Activated CD8-positive, alpha-beta memory T cell treated with anti-CD3 and anti-CD28 coated beads for 36 hours (primary cell): ENCODE measurements at regions not wholly inside any gene's neighbourhood (a gene's known extent, or its start where the extent isn't known, plus 50 kb on each side); places are given as distances from the start of the nearest gene placed in this dataset.
"Not testable (repeated sequence)": the region's sequence is repeated elsewhere in the genome, so short reads cannot be mapped to it uniquely, and the experiment has no call there.

ENCODE experiments used
- CTCF ChIA-PET: fragments of 350-600 bp; sonication (Branson Sonifier 250); formaldehyde crosslinking; loops from one replicate; lab custom pipeline; 2021; ENCODE audit warnings: antibody characterized with exemption; lab: Charles Lee
- POLR2A ChIA-PET: fragments of 350-600 bp; sonication (Branson Sonifier 250); formaldehyde crosslinking; loops from one replicate; lab custom pipeline; 2021; ENCODE audit warnings: antibody characterized with exemption; lab: Charles Lee

- CTCF ChIA-PET, result no interaction called here
- POLR2A ChIA-PET, result no interaction called here
Observed at GRCh38 chr16:85199069-85199725, 86.9 kb upstream of the CIBAR2 start.

GRCh38 chr16:85199880-85200279, 87.6 kb upstream of the CIBAR2 start:
- ChIA-PET CTCF (no interaction called here), POLR2A (no interaction called here)

- CTCF ChIA-PET, result no interaction called here
- POLR2A ChIA-PET, result no interaction called here
Observed at GRCh38 chr16:85200471-85201278, 88.4 kb upstream of the CIBAR2 start.

GRCh38 chr16:85201574-85201973, 89.3 kb upstream of the CIBAR2 start:
- ChIA-PET CTCF (no interaction called here), POLR2A (interaction anchor here (0.7 kb wide), 1 partner anchor 1557 kb away, joined by 4 read pairs; no protein-coding TSS in a partner anchor)

DNA sequence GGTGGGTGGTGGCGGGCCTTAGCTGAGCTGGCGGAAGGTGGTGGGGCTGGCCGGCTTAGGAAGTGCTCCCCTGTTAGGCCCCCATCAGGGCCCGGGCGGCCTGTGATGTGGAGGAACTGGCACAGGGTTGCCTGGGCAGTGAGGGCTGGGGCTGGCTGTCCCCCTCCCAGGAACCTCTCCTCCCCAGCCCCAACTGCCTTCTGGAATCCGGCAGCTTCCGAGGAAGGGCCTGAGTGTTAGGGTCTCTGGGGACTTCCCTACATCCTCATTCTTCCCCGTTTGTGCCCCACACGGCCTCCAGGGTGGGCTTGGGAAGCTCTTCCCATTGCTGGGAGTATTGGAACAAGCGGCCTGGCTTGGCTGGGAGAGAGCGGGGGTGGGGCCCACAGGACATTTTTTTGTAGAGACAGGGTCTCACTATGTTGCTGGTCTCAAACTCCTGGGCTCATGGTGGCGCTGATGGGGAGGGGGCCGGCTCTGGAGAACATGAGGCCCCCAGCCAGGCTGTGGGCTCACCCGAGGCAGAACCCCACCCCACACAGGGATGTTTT, 89.9 kb upstream of the CIBAR2 start:
- ChIA-PET CTCF (no interaction called here), POLR2A (no interaction called here)

- CTCF ChIA-PET, result no interaction called here
- POLR2A ChIA-PET, result no interaction called here
Observed at GRCh38 chr16:85202631-85203461, 90.6 kb upstream of the CIBAR2 start.

GRCh38 chr16:85203462-85203813, 91.2 kb upstream of the CIBAR2 start:
- CTCF ChIA-PET, result no interaction called here
- POLR2A ChIA-PET, result no interaction called here

DNA sequence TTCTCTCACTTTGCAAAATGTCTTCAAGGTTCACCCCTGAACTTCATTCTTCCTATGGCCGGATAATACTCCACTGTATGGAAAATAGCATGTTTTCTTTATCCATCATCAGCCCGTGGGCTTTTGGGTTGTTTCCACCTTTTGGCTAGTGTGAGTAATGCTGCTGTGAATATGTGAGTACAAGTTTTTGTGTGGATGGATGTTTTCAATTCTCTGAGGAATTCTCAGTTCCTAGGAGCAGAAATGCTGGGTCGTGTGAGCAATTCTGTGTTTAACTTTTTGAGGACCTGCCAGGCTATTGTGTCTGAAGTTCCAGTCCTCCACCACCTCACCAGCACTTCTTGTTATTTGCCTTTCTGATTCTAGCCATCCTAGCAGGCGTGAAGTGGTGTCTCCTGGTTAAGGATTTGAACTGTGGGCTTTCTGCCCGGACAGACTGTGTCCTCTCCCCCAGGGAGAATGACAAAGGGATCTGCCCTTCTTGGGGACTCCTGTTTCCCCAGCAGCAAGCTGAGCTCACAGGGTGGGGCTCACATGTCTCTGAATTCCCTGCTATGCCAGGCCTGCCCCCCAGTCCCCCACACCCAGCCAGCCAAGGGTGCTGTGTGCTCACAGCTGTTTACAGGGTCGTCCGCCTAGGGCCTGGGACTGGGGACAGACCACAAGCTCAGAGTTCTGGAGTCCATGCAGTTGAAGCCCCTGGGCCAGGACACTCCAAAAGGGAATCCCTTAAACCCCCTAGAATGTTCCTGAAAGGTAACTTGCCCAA, 92.2 kb upstream of the CIBAR2 start:
- CTCF ChIA-PET, result no interaction called here
- POLR2A ChIA-PET, result no interaction called here

DNA sequence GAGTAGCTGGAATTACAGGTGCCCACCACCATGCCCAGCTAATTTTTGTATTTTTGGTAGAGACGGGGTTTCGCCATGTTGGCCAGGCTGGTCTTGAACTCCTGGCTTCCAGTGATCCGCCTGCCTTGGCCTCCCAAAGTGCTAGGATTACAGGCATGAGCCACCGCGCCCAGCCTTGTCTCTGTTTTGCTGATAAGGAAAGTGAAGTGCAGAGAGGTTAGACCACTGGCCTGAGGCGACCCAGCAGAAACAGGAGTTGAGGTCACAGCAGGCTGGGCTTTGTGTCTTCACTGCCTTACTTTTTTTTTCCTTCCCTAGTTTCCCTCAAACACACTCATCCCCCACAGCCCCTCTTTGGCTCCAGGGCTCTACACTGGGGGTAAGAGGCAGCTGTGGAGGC, 93.0 kb upstream of the CIBAR2 start:
- CTCF ChIA-PET, POLR2A ChIA-PET: not testable (repeated sequence)

DNA sequence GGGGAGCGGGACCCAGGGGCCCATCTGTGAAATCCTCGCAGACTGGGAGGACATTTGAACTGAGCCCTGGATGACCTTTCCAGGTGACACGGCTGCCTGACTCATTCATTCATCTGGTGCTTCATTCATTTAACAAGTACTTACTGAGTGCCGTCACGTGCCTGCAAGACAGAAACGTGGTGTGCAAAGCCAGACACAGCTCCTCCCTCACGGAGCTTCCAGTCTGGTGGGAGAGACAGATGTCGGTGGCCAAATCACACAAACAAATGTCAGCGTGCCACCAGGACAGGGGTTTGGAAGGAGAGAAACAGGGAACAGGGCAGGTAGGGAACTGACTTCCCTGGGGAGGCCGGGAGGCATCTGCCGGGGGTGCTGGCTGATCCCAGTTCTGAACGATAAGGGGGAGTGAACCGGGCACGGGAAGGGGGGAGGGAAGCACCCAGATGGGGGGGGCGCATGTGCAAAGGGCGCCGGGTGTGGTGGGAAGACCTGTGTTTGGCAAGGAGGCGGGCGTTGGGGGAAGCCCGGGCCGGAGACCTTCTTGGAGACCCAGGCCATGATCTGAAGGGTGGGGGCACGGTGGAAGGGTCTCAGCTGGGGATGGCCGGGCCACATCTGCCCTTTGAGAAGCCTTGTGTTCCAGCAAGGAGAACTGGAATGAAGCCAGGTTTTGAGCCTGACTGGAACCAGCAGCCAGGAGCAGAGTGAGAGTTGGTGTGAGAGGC, 93.6 kb upstream of the CIBAR2 start:
- POLR2A ChIA-PET, result no interaction called here
- CTCF ChIA-PET, result no interaction called here

DNA sequence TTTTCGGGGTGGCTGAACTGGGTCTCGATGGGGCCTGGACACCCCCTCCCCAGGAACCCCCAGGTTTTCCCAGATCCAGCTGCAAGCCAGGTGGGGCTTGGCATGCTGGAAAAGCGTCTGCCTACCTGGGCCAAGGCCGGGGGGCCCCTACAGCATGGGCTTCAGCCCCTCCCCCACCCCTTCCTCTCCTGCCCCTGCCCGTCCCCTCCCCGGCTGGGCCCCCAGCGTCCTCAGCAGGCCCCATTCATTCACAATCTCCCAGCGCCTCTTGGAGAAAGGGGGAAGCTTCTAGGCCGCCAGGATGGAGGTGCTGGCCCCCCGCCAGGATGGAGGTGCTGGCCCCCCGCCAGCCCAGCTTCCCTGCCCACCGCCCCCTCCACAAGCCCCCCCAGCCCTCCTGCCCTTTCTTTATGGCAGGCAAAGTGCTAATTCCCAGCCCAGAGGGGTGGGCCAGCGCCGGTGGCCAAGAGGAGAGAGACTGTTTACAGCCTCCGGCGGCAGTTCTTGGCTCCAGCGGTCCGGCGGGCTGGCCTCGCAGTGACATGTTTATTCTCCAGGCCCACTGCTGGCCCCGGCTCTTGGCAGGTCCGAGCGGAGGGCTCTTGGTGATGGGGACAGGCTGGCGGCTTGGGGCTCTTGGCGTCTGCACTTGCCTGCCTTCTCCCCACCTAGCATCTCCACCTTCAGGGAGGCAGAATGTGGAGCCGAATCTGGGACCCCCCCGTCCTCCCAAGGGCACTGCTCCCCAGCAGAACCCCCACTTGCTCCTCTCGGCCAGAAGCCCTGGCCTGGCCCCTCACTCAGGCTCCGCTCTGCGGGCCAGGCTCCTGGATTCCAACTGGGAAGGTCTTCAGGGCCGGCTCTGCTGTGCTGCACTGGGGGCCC, 94.4 kb upstream of the CIBAR2 start:
- POLR2A ChIA-PET, result no interaction called here
- CTCF ChIA-PET, result no interaction called here

DNA sequence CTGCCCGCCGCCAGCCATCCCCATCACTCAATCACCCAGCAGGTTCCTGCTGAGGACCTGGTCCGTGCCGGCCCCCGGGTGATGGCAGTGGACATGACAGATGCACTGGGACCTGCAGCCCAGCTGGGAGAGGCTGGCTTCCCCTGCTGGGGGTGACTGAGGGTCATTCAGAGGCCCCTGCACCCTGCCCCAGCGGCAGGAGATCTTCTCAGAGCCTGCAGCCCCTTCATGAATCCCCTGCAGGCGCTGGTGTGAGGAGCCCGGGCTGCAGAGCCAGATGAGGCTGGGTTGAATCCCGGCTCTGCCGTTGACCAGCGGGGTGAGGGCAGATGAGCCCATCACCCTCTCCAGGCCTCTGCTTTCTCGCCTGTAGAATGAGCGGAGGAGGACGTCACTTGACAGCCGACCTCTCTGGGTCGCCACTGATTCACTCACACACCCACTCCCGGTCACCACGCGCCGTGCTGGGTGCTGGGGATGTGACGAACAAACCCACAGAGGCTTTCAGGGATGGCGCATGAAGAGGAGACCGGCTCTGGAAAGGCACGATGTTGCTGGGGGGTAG, 95.2 kb upstream of the CIBAR2 start:
- ChIA-PET CTCF (no interaction called here), POLR2A (no interaction called here)

GRCh38 chr16:85208181-85208580, 95.9 kb upstream of the CIBAR2 start:
- POLR2A ChIA-PET, result no interaction called here
- CTCF ChIA-PET, result no interaction called here

- CTCF ChIA-PET, result no interaction called here
- POLR2A ChIA-PET, result no interaction called here
Observed at GRCh38 chr16:85208643-85209520, 96.6 kb upstream of the CIBAR2 start.

- ChIA-PET POLR2A (no interaction called here), CTCF (no interaction called here)
Observed at GRCh38 chr16:85209526-85210121, 97.4 kb upstream of the CIBAR2 start.
